ENCODE measurements at regions not wholly inside any gene's neighbourhood (a gene's known extent, or its start where the extent isn't known, plus 50 kb on each side); places are given as distances from the start of the nearest gene placed in this dataset.
"Not testable (repeated sequence)": the region's sequence is repeated elsewhere in the genome, so short reads cannot be mapped to it uniquely, and the experiment has no call there.

DNA sequence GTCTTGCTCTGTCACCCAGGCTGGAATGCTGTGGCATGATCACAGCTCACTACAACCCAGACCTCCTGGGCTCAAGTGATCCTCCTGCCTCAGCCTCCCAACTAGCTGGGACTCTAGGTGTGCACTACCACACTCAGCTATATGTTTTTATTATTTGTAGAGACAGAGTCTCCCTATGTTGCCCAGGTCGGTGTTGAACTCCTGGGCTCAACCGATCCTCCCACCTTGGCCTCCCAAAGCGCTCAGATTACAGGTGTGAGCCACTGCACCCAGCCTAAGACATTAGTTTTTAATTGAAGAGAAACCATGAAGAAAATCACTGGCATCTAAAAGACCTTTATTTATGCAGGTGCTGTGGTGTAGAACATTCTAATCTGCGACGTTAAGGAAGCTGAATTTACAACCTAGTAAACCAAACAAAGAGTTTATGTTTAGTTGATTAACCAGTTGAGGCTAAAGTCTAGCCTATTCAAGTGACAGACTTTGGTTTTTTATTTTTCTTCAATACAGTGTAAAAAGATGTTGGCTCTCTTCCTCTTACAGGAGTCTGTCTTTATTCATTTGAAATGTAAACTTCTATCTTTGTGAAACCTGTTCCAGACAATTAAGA is 52.5 kb upstream of the NBL1 start:
- no peak for DNase-seq (ENCODE audit: low read depth in 2 of 3, low spot score in 2 of 3)

DNA sequence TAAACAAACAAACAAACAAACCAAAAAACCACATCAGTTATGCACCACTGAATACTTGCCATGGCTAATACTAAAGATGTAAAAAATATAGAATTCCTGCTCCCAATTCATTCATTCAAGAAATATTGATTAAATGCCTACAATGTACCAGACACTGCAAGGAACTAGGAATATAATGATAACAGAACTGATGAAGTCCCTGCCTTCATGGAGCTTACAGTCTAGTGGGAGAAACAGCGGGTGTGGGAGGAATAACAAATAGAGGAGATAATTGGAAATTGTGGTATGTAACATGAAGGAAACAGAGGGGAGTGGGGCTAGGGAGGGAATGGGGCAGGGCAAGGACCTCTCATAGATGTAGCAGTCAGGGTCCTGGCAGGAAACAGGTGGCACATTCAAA is 58.6 kb upstream of the NBL1 start:
- no peak for DNase-seq (ENCODE audit: low read depth in 2 of 3, low spot score in 2 of 3)

DNA sequence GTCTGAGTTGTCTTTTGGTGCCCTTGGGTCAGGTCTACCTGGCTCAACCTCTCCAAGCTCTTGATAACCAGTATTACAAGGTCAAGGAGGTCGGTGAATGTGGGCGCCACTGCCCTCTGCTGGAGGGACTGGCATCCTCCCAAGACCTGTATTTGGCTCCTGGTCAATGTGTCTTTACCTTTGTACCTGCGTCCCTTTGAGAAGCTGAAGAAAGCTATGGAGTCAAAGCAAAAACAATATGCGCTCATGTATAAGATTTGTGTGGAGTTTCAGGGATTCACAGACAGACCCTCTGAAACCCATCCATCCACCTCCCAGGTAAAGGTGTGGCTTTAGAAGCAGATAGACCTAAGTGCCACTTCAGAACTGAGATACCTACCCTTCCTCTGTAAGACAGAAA is 61.8 kb upstream of the NBL1 start:
- DNase-seq (ENCODE audit: low read depth in 2 of 3, low spot score in 2 of 3), result peak; percentile 55 to 74 (median 59)

DNA sequence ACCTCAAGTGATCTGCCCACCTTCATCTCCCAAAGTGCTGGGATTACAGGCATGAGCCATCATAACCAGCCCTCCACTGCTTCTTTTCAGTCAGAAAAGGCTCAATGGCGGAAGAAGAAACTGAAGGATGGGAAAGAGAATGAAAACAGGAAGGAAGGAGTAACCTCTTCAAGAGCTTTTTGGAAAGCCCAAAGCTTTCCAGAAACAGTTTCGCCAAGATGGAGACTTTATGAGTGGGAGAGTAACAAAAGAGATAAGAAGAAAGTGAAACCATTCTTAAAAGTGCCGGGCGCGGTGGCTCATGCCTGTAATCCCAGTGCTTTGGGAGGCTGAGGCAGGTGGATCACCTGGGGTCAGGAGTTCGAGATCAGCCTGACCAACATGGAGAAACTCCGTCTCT is 62.7 kb upstream of the NBL1 start:
- no peak for DNase-seq (ENCODE audit: low read depth in 2 of 3, low spot score in 2 of 3)

DNA sequence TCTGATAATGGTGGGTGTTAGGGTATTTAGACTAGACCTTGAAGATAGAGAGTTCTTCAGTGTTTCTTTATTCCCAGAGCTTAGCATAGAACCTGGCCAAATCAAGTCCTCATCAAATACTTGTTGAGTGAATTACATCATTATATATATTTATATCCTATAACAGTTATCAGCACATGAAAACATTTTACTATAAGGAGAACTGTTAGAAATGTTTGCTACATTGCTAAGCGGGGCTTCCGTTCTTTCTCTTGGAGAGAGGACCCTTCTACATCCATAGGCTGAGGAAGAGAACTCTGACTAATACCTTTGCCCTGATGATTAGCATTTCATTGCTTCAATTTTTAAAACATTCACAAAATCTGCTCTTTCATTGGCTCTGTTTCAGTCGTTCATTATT is 66.5 kb upstream of the NBL1 start:
- no peak for DNase-seq (ENCODE audit: low read depth in 2 of 3, low spot score in 2 of 3)

DNA sequence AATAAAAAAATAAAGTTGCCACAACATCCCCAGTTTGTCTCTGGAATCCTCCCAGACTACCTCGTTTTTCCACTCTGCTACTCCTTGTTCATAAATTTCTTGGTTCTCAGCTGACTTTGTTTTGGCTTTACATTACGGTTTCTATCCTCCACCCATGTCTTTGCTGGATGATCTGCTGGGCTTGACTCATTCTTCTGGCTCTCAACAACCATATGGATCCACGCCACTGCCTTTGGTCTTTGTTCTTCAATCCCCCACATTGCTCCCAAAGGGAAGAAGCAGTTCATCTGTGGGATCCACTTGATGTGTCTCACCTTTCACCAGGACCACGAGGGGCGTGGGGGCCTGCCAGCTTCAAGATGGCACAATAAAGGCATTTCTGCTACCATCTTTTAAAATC is 67.1 kb upstream of the NBL1 start:
- DNase-seq (ENCODE audit: low read depth in 2 of 3, low spot score in 2 of 3), result no peak

DNA sequence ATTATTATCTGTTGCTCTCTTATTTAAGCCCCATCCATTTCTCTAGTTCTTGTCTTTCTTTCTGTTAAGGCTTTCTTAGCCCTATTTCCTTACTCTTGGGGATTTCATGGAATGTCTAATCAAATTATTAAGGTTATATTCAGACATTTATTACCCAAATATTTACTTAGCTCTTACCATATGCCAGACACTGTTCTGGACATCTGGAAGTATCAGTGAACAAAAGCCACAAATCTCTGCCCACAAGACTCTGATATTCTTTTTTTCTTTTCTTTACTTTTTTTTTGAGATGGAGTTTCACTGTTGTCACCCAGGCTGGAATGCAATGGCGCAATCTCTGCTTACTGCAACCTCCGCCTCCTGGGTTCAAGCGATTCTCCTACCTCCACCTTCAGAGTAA is 74.3 kb upstream of the NBL1 start:
- DNase-seq (ENCODE audit: low read depth in 2 of 3, low spot score in 2 of 3), result no peak

DNA sequence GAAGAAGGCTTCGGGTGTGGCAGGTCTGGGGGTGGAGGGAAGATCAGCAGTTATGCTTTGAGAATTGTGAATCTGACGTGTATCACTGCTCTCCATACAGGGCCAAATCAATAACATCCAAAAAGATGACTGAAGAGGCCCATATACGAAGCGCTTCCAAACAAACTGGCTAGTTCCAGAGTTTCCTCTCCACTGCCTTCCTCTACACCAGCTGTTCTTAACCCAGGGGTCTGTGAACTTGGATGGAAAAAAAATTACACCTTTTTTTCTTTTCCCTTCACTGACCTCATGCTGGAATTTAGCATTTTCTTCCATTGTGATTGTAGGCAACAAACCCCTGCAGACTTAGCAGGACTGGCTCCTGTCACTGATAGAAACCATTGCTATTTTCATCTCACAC is 77.1 kb upstream of the NBL1 start:
- no peak for DNase-seq (ENCODE audit: low read depth in 2 of 3, low spot score in 2 of 3)

DNA sequence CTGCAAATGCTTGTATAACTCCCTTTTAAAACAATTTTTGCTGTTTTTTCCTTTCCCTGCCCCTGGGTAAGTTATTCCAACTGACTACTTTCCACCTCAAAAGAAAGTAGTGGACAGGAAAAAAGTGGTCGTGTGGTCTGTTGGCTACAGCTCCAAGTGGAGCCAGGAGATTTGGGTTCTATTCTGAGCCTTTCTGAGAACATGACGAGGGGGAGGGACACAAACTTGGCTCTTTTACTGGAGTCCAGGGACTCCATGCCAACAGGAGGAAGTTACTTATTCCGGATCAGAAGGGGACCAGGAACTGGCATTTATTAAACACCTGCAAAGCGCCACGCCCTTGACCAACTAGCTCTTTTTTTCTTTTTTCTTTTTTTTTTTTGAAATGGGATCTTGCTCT is 79.0 kb upstream of the CAPZB start:
- no peak for DNase-seq (ENCODE audit: low read depth in 2 of 3, low spot score in 2 of 3)

DNA sequence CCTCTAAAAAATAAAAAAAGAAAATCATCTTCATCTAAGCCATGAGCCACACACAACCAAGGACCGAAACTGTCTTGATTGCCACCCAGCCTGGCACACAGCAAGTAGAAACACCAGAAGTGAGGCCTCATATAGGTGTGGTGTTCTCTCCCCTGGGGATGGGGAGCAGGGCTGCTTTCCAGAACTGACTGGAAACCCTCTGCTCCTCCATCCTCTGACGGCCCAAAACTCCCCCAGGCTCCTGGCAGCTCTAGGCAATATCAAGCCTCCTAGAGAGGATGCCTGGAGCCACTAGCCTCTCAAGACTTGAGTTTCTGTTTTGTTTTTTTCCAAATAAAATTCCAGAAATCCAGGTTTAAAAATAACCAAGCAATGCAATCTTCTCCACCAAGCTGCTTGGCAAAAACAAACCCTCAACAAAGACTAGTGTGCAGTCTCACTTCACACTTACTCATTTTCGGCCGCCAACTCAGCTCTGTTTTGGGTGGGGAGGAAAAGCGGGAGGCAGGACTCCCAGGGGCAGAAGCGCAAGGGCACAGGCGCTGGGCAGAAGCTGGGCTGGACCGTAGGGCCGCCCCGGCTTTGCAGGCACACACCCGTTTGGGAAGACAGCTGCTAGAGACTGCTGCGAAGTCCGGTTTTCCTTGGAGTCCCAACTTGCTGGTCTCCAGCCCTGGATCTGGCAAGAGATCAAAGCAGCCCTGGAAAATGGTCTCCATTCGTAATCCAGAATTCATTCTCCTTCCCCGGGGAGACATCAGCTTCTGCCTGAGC is 78.2 kb upstream of the CAPZB start:
- no peak for DNase-seq (ENCODE audit: low read depth in 2 of 3, low spot score in 2 of 3)

DNA sequence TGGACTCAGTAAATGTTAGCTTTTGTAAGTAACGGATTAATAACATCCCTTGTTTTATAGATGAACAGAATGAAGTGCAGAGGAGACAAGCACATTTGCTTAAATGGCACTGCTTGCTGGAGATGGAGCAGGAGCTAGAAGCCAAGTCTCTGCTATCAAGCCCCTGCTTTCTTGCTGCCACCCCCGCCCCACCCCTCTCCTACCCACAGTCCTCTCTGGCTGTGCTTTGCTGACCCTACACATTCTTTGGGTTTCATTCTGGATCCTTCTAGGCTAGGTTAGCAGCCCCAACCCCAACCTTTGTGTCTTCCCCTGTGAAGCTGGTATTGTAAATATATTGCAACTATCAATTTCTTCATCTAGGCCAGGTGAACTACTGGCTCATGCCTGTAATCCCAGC is 77.5 kb upstream of the CAPZB start:
- no peak for DNase-seq (ENCODE audit: low read depth in 2 of 3, low spot score in 2 of 3)

DNA sequence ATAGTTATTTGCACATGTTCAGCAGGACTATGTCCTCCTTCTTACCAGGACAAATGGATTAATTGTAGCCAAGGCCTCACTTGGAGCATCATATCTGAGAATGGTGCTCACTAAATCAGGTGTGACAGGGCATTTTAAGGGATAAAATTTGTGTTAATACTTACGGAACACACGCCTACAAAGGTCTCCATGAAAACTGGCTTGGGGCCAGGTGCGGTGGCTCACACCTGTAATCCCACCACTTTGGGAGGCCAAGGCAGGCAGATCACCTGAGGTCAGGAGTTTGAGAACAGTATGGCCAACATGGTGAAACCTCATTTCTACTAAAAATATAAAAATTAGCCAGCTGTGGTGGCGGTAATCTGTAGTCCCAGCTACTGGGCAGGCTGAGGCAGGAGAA is 75.1 kb upstream of the CAPZB start:
- no peak for DNase-seq (ENCODE audit: low read depth in 2 of 3, low spot score in 2 of 3)

DNA sequence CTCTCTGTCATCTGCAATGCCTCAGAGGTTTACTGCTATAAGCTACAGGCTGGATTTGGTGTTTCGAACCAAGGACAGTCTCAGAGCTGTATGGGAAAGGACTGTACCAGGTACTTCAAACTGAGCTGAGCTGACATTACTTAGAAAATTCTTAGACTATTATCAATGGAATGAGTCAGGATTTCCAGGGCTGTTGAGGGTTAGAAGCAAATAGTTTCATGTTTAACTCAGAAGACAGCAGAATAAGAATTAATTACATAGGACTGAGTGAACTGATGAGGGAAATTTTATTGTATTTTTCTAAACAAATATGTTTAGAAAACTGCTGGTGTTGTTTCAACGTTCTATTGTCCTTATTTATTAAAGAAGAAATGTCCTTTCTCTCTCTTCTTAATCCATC is 74.3 kb upstream of the CAPZB start:
- peak in 1 of 3 donors; percentile 10 for DNase-seq (ENCODE audit: low read depth in 2 of 3, low spot score in 2 of 3)

DNA sequence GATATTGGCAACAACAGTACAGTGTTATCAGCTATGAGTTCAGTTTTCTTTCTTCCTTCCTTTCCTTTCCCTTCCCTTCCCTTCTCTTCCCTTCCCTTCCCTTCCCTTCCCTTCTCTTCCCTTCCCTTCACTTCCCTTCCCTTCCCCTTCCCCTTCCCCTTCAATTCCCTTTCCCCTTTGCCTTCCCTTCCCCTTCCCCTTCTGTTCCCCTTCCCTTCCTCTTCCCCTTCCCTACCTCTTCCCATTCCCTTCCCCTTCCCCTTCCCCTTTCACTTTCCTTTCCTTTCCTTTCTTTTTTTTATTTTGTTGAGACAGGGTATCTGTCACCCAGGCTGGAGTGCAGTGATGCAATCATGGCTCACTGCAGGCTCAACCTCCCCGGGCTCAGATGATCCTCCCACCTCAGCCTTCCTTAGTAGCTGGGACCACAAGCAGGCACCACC is 72.3 kb upstream of the CAPZB start:
- DNase-seq (ENCODE audit: low read depth in 2 of 3, low spot score in 2 of 3), result no peak

DNA sequence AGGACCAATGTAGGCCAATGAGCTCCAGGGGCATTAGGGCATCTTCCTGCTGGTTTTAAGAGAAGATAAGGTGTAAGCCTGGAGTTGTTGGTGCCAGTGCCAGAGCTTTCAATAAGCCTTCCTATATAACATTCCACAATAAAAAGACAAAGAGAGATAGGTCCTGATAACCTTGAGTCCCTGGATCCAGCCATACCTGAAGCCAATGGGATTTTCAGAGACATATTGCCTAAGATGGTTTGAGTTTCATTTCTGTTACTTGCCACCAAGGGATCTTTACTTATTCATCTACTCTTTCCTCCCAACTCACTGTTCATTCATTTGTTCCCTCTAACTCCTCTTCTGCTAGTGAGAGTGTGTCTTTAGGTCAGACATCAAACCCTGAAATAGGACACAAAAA is 68.8 kb upstream of the CAPZB start:
- no peak for DNase-seq (ENCODE audit: low read depth in 2 of 3, low spot score in 2 of 3)

DNA sequence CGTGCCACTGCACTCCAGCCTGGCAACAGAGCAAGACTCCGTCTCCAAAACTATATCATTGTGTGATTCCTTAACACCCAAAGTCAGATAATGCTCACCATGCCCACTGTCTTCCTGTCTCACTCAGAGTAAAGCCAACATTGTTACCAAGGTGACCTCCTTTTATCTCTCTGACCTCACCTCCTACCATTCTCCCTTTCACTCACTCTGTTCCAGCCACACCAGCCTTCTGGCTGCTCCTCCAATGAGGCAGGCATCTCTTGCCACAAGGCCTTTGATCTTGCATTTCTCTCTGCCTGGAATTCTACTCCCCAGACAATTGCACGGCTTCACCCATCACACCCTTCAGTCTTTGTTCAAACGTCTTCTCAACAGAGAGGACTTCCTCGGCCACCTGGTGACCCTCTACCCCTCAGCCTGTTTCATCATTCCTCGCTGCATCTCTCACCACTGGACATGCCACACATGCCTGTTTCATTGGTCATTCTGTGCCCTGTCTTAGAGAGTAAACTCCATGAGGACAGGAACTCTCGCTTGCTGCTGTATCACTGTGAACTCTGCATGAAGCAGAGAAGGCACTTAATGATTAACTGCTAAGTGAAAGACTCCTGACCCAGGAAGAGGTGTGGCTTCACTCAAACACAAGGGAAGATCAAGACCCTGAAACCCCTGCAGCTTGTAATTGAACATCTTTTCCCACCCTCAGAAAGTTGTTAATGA is 67.1 kb upstream of the CAPZB start:
- no peak for DNase-seq (ENCODE audit: low read depth in 2 of 3, low spot score in 2 of 3)

DNA sequence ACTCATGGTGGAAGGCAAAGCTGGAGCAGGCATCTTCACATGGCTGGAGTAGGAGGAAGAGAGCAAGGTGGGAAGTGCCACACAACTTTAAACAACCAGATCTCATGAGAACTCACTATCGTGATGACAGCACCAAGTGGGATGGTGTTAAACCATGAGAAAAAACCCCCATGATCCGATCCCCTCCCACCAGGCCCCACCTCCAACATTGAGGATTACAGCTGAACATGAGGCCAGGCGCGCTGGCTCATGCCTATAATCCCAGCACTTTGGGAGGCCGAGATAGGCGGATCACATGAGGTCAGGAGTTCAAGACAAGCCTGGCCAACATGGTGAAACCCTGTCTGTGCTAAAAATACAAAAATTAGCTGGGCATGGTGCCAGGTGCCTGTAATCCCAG is 66.5 kb upstream of the CAPZB start:
- DNase-seq (ENCODE audit: low read depth in 2 of 3, low spot score in 2 of 3), result not testable (repeated sequence)

DNA sequence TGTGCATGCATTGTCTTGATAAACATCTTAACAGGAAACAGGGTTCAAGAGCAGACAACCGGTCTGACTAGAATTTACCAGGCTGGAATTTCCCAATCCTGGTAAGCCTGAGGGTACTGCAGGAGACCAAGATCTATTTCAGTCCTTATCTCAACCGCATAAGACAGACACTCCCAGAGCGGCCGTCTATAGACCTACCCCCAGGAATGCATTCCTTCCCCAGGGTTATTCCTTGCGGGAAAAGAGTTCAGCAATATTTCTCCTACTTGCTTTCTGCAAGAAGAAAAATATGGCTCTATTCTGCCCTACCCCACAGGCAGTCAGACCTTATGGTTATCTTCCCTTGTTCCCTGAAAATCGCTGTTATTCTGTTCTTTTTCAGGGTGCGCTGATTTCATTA is 65.1 kb upstream of the CAPZB start:
- not testable (repeated sequence) for DNase-seq (ENCODE audit: low read depth in 2 of 3, low spot score in 2 of 3)

DNA sequence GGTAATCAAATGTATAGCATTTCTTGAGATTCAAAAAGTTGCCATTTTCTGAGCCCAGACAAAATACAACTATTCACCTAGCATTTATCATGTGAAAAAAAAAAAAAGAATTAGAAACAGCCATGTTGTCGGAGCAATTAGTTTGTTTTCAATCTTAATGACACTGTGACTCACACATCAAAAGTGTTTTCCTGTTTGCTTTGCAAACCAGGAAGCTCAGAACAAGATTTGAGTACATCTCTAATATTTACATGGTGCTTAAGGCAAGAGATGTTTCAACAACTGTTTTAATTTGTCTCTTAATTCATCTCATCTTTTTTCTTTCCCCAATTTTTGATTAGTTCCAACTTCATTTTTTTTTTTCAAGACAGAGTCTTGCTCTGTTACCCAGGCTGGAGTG is 62.5 kb upstream of the CAPZB start:
- no peak for DNase-seq (ENCODE audit: low read depth in 2 of 3, low spot score in 2 of 3)

DNA sequence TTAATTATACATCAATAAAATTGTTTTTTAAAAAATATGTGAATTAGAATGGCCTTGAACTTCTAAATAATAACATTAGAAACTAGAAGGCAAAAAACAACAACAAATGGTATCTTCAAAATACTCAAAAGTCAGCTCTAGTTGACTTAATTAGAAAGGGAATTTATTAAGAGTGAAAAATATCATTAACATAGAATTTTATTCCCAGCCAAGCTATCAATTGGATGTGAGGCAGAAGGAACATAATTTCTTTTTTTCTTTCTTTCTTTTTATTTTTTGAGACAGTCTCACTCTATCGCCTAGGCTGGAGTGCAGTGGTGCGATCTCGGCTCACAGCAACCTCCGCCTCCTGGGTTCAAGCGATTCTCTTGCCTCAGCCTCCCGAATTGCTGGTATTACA is 51.2 kb upstream of the CAPZB start:
- no peak for DNase-seq (ENCODE audit: low read depth in 2 of 3, low spot score in 2 of 3)

DNA sequence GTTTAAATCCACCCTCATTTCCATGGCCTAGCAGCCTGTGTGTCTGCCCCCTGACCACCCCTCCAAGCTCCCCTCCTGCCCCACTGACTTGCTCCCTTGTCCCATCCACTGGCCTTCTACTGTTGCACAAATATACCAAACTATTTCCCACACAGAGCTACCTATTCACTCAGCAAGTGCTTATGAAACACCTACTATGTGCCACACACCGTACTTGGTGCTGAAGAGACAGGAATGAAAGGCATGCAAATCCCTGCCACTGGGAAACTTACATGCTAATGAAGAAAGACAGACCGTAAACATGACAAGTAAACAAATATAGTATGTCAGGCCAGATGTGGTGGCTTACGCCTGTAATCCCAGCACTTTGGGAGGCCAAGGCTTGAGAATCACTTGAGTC is 49.9 kb upstream of the CAPZB start:
- no peak for DNase-seq (ENCODE audit: low read depth in 2 of 3, low spot score in 2 of 3)
